ENCODE measurements at regions not wholly inside any gene's neighbourhood (a gene's known extent, or its start where the extent isn't known, plus 50 kb on each side); places are given as distances from the start of the nearest gene placed in this dataset.

DNA sequence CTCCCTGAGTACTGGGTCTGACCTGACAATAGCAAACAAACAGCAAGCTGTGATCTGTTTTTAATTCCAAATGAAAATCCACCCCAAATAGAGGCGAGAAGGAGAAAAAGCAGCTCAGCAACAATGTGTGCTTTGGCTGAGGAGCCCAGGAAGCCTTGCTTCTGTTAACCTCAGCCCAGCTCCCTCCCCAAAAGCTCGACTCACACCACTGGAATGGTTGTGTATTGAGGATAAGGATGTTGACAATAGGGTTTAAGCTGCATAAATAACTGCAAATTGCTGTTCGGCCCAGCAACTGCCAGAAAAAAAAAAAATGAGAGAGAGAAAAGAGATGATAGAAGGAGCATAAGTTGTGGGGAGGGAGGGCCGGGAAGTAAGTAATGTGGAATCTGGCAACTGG lies 104.0 kb upstream of the TBC1D5 start (continued):
- TF ChIP-seq, protein P1, sequence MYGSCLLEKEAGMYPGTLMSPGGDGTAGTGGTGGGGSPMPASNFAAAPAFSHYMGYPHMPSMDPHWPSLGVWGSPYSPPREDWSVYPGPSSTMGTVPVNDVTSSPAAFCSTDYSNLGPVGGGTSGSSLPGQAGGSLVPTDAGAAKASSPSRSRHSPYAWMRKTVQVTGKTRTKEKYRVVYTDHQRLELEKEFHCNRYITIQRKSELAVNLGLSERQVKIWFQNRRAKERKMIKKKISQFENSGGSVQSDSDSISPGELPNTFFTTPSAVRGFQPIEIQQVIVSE (CRISPR knock-in tag; IDR thresholded peaks at IDR 0.05; ENCODE audit: borderline replicate concordance): no peak
- TF ChIP-seq, protein P2, sequence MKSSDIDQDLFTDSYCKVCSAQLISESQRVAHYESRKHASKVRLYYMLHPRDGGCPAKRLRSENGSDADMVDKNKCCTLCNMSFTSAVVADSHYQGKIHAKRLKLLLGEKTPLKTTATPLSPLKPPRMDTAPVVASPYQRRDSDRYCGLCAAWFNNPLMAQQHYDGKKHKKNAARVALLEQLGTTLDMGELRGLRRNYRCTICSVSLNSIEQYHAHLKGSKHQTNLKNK (CRISPR knock-in tag; IDR thresholded peaks at IDR 0.05): no peak
- no peak for TF ChIP-seq SOX15 (CRISPR knock-in tag; IDR thresholded peaks at IDR 0.05)
- TF ChIP-seq, protein P3, sequence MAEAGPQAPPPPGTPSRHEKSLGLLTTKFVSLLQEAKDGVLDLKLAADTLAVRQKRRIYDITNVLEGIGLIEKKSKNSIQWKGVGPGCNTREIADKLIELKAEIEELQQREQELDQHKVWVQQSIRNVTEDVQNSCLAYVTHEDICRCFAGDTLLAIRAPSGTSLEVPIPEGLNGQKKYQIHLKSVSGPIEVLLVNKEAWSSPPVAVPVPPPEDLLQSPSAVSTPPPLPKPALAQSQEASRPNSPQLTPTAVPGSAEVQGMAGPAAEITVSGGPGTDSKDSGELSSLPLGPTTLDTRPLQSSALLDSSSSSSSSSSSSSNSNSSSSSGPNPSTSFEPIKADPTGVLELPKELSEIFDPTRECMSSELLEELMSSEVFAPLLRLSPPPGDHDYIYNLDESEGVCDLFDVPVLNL (CRISPR knock-in tag; IDR thresholded peaks at IDR 0.05; ENCODE audit: borderline replicate concordance, low read depth): no peak

DNA sequence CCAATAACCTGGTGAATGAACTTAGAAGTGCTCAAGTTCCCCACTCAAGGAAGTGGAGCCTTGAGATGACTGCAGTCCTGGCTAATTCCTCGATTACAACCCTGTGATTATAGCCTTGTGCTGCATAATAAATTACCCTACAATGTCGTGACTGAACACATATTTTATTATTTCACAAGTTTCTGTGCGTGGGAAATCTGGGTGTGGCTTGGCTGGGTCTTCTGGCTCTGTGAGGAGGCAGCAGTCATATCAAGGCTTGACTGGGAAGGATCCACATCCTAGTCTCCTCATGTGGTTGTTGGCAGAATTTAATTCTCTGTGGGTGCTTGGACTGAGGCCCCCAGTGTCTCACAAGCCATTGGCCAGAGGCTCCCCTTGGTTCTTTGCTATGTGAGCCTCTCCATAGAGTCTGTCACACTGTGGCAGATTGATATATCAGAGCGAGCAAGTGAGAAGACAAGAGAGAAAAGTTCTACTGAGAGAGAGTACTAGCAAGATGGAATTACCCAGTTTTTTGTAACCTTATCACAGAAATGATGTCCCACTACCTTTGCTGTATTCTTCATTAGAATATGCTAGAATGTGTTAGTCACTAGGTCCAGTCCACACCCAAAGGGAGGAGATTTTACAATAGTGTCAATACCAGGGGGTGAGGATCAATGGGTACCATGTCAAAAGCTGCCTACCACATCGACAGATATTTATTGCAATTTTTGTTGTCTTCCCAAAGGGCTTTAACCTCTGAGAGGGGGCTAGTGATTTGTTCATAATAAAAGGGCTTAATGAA lies 102.8 kb upstream of the TBC1D5 start:
- TF ChIP-seq ZNF263 (CRISPR knock-in tag; IDR thresholded peaks at IDR 0.05; ENCODE audit: low read depth) (no peak), GABPB1 (CRISPR knock-in tag; IDR thresholded peaks at IDR 0.05) (no peak), CREM (CRISPR knock-in tag; IDR thresholded peaks at IDR 0.05) (no peak), NFE2L1 (CRISPR knock-in tag; IDR thresholded peaks at IDR 0.05) (no peak)
- TF ChIP-seq, protein P4, sequence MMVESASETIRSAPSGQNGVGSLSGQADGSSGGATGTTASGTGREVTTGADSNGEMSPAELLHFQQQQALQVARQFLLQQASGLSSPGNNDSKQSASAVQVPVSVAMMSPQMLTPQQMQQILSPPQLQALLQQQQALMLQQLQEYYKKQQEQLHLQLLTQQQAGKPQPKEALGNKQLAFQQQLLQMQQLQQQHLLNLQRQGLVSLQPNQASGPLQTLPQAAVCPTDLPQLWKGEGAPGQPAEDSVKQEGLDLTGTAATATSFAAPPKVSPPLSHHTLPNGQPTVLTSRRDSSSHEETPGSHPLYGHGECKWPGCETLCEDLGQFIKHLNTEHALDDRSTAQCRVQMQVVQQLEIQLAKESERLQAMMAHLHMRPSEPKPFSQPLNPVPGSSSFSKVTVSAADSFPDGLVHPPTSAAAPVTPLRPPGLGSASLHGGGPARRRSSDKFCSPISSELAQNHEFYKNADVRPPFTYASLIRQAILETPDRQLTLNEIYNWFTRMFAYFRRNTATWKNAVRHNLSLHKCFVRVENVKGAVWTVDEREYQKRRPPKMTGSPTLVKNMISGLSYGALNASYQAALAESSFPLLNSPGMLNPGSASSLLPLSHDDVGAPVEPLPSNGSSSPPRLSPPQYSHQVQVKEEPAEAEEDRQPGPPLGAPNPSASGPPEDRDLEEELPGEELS (CRISPR knock-in tag; IDR thresholded peaks at IDR 0.05): no peak
- TF ChIP-seq, protein P5, sequence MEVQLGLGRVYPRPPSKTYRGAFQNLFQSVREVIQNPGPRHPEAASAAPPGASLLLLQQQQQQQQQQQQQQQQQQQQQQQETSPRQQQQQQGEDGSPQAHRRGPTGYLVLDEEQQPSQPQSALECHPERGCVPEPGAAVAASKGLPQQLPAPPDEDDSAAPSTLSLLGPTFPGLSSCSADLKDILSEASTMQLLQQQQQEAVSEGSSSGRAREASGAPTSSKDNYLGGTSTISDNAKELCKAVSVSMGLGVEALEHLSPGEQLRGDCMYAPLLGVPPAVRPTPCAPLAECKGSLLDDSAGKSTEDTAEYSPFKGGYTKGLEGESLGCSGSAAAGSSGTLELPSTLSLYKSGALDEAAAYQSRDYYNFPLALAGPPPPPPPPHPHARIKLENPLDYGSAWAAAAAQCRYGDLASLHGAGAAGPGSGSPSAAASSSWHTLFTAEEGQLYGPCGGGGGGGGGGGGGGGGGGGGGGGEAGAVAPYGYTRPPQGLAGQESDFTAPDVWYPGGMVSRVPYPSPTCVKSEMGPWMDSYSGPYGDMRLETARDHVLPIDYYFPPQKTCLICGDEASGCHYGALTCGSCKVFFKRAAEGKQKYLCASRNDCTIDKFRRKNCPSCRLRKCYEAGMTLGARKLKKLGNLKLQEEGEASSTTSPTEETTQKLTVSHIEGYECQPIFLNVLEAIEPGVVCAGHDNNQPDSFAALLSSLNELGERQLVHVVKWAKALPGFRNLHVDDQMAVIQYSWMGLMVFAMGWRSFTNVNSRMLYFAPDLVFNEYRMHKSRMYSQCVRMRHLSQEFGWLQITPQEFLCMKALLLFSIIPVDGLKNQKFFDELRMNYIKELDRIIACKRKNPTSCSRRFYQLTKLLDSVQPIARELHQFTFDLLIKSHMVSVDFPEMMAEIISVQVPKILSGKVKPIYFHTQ (CRISPR knock-in tag; IDR thresholded peaks at IDR 0.05): no peak
- no peak overlapping the region for H3K4me3 Mint-ChIP-seq
- H3K4me1 Mint-ChIP-seq: 0 out of 2 replicates have a peak, but pooled peaks cover 7% of the 10 kb centered on the region
- H3K27me3 Mint-ChIP-seq (ENCODE audit: low read depth): no peaks in the 10 kb centered on the region; the same call in 1 of the 2 replicates
- no peaks in the 10 kb centered on the region for H3K9me3 Mint-ChIP-seq
- no peaks in the 10 kb centered on the region for H3K36me3 Mint-ChIP-seq
- H3K27ac Mint-ChIP-seq: no peak overlapping the region
- ATAC-seq (no peak), DNase-seq (ENCODE audit: low spot score) (no peak)
- CTCF ChIA-PET: no interaction called here
- POLR2A ChIA-PET: no interaction called here

DNA sequence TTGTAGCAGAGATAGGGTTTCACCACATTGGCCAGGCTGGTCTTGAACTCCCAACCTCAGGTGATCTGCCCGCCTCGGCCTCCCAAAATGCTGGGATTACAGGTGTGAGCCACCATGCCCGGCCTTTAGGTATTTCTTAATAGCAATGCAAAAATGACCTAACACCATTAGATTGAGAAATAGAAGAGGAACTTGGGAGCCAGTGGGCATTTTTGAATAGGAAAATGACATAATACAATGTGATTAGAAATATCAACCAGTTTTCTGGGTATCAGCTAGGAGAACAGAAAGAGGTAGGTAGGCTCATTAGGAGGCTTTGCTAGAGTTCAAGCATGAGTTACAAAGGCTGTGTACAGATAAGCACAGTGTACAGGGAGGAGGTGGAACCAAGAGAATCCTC lies 101.8 kb upstream of the TBC1D5 start:
- Mint-ChIP-seq H3K27ac (no peak overlapping the region), H3K9me3 (no peaks in the 10 kb centered on the region), H3K4me3 (no peak overlapping the region), H3K36me3 (no peaks in the 10 kb centered on the region), H3K27me3 (ENCODE audit: low read depth) (no peaks in the 10 kb centered on the region; the same call in 1 of the 2 replicates), H3K4me1 (0 out of 2 replicates have a peak, but pooled peaks cover 7% of the 10 kb centered on the region)
- ChIA-PET CTCF (no interaction called here), POLR2A (no interaction called here)
- ATAC-seq (no peak), DNase-seq (ENCODE audit: low spot score) (no peak)
- TF ChIP-seq KAT7 (CRISPR knock-in tag; IDR thresholded peaks at IDR 0.05; ENCODE audit: borderline replicate concordance): no peak
- TF ChIP-seq, protein P6, sequence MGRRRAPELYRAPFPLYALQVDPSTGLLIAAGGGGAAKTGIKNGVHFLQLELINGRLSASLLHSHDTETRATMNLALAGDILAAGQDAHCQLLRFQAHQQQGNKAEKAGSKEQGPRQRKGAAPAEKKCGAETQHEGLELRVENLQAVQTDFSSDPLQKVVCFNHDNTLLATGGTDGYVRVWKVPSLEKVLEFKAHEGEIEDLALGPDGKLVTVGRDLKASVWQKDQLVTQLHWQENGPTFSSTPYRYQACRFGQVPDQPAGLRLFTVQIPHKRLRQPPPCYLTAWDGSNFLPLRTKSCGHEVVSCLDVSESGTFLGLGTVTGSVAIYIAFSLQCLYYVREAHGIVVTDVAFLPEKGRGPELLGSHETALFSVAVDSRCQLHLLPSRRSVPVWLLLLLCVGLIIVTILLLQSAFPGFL (CRISPR knock-in tag; IDR thresholded peaks at IDR 0.05; ENCODE audit: borderline replicate concordance): no peak
- TF ChIP-seq IRF2 (CRISPR knock-in tag; IDR thresholded peaks at IDR 0.05; ENCODE audit: borderline replicate concordance, low read depth): no peak

Measured in WTC11 (cell line).